DOHH2 (cell line): ENCODE measurements at regions not wholly inside any gene's neighbourhood (a gene's known extent, or its start where the extent isn't known, plus 50 kb on each side); places are given as distances from the start of the nearest gene placed in this dataset.

ENCODE experiments used
- CTCF ChIP-seq: fragments of 200-600 bp; sonication (generic); IDR thresholded peaks from one replicate; pipeline ENCODE4 v1.5.1; 2014; ENCODE audit warnings: antibody characterized with exemption, mild to moderate bottlenecking, low read depth, low read length; ENCODE audit not compliant: poor library complexity, severe bottlenecking
- EZH2phosphoT487 ChIP-seq: fragments of 200-600 bp; sonication (generic); IDR thresholded peaks from 2 replicates; pipeline ENCODE4 v1.6.1; 2017; ENCODE audit warnings: borderline replicate concordance, mild to moderate bottlenecking, antibody characterized with exemption, low read length, moderate library complexity, mixed read lengths

- TF ChIP-seq CTCF (no peak), EZH2phosphoT487 (no peak)
Measured at GRCh38 chr3:35223632-35224394, 415.5 kb upstream of the ARPP21 start.
